ENCODE measurements at regions not wholly inside any gene's neighbourhood (a gene's known extent, or its start where the extent isn't known, plus 50 kb on each side); places are given as distances from the start of the nearest gene placed in this dataset.
"Not testable (repeated sequence)": the region's sequence is repeated elsewhere in the genome, so short reads cannot be mapped to it uniquely, and the experiment has no call there.

DNA sequence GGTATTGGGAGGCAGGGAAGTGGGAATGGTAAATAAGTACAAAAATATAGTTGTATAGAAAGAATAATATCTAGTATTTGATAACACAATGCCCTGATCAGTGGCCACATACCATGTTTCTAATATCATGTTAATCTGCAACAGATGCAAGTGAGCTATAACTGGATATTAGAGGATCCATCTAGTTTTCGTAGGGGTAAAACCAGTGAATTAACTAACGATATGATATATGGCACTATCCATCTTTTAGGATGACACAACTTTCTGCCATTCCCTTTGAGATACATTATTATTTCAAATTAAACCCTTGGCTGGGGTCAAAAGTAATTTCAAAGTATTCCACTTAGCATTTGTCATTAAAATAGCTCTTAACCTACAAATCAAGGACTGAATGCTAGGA, 1686.2 kb downstream of the SLITRK1 start:
- TF ChIP-seq, protein P1, sequence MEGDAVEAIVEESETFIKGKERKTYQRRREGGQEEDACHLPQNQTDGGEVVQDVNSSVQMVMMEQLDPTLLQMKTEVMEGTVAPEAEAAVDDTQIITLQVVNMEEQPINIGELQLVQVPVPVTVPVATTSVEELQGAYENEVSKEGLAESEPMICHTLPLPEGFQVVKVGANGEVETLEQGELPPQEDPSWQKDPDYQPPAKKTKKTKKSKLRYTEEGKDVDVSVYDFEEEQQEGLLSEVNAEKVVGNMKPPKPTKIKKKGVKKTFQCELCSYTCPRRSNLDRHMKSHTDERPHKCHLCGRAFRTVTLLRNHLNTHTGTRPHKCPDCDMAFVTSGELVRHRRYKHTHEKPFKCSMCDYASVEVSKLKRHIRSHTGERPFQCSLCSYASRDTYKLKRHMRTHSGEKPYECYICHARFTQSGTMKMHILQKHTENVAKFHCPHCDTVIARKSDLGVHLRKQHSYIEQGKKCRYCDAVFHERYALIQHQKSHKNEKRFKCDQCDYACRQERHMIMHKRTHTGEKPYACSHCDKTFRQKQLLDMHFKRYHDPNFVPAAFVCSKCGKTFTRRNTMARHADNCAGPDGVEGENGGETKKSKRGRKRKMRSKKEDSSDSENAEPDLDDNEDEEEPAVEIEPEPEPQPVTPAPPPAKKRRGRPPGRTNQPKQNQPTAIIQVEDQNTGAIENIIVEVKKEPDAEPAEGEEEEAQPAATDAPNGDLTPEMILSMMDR (conservative IDR thresholded peaks at IDR 0.05; ENCODE audit: low read depth, low read length) = no peak
- no peak for DNase-seq (ENCODE audit: low read depth)
- H3K4me3 ChIP-seq (ENCODE audit: low read length) = no peak overlapping the region

DNA sequence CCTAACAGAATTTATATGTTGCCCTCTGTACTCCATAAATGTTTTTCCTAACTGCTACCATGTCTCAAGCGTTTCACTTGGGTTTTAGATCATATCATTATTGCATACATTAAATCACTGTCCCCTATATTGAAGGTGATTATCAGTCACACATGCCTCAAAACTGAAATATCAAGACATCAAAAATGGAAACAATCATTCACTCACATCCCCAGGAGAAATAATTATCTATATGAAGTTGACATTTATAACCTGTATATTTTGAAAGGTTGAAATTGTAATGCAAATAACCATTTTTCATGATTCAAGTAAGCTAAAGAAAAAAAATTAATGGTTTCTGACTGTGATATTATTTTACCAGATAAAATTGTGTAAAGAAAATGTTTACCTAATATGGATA, 1695.0 kb downstream of the SLITRK1 start:
- no peak for DNase-seq (ENCODE audit: low read depth)
- TF ChIP-seq, protein P1 (conservative IDR thresholded peaks at IDR 0.05; ENCODE audit: low read depth, low read length) = no peak
- H3K4me3 ChIP-seq (ENCODE audit: low read length) = no peak overlapping the region

DNA sequence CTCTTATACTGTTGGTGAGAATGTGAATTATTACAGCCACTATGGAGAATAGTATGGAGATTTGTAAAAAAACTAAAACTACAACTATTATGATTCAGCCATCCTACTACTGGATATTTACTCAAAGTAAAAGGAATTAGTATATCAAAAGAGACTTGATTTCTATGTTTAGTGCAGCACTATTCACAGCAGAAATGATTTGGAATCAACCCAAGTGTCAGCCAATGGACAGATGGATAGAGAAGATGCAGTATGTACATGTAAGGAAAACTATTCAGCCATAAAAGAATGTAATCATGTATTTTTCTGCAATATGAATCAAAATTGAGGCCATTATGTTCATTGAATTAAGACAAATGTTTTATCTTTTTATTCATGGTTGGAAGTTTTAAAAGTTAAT, 1705.5 kb downstream of the SLITRK1 start:
- DNase-seq (ENCODE audit: low read depth) = no peak
- TF ChIP-seq, protein P1 (conservative IDR thresholded peaks at IDR 0.05; ENCODE audit: low read depth, low read length) = no peak
- H3K4me3 ChIP-seq (ENCODE audit: low read length) = no peak overlapping the region

DNA sequence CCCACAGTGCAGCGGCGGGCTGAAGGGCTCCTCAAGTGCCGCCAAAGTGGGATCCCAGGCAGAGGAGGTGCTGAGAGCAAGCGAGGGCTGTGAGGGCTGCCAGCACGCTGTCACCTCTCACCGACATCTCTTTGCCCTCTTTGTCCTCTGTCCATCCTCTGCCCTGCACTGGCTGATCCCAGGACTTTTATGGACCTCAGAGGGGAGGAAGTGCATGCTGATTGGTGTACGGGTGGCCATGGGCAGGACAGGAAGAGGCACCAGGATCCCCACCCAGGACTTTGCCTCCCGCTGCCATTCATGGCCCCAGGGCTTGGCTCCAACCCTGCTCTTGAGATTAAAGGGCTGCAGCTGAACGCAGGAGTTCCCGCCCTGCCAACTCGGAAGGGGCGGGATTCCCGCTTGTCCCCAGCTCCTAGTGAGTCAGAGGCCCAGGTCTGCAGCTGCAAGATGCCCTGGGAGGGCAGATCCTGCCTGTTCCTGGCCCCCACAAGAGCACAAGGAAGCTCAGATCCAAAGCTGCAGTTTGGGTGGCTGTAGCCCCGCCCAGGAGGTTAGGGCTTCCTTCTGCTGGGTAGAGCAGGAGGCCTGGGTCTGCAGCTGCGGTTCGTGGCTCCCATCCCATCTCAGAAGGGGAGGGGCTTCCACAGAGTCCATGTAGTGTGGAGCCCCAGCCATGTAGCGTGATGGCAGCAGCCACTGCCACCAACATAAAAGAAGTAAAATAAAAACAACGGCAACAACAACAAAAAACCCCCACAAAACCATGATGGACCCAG, 1716.7 kb downstream of the SLITRK1 start:
- no peak for DNase-seq (ENCODE audit: low read depth)
- TF ChIP-seq, protein P1 (conservative IDR thresholded peaks at IDR 0.05; ENCODE audit: low read depth, low read length) = no peak
- no peak overlapping the region for H3K4me3 ChIP-seq (ENCODE audit: low read length)

DNA sequence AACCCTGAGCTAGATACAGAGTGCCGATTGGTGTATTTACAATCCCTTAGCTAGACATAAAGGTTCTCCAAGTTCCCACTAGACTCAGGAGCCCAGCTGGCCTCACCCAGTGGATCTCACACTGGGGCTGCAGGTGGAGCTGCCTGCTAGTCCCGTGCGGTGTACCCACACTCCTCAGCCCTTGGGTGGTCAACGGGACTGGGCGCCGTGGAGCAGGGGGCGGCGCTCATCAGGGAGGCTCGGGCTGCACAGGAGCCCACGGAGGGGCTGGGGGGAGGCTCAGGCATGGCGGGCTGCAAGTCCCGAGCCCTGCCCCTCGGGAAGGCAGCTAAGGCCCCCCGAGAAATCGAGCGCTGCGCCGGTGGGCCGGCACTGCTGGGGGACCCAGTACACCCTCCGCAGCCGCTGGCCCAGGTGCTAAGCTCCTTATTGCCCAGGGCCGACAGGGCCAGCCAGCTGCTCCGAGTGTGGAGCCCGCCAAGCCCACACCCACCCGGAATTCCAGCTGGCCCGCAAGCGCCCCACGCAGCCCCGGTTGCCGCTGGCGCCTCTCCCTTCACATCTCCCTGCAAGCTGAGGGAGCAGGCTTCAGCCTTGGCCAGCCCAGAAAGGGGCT, 1717.4 kb downstream of the SLITRK1 start:
- H3K4me3 ChIP-seq (ENCODE audit: low read length); DNase-seq (ENCODE audit: low read depth): not testable (repeated sequence)

GRCh38 chr13:82147526-82147925, 1734.7 kb downstream of the SLITRK1 start:
- H3K4me3 ChIP-seq (ENCODE audit: low read length) = no peak overlapping the region
- TF ChIP-seq, protein P1 (conservative IDR thresholded peaks at IDR 0.05; ENCODE audit: low read depth, low read length) = no peak
- no peak for DNase-seq (ENCODE audit: low read depth)

DNA sequence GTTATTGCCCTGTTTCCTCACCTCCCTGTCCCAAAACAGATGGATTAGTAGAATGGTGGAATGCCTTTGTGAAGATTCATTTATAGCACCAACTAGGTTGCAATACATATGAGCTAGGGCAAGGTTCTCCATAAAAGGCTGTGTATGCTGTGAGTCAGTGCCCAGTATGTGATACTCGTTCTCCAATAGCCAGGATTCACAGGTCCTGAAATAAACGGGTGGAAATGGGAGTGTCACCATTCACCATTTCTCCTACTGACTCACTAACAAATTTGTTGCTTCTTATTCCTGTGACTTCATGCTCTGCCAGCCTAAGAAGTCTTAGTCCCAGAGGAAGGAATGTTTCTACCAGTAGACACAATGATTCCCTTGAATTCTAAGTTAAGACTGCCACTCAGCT, 1745.4 kb downstream of the SLITRK1 start:
- TF ChIP-seq, protein P1 (conservative IDR thresholded peaks at IDR 0.05; ENCODE audit: low read depth, low read length) = no peak
- DNase-seq (ENCODE audit: low read depth) = no peak
- no peak overlapping the region for H3K4me3 ChIP-seq (ENCODE audit: low read length)
